Esophagus squamous epithelium (tissue), 5 donors: ENCODE measurements at regions not wholly inside any gene's neighbourhood (a gene's known extent, or its start where the extent isn't known, plus 50 kb on each side); places are given as distances from the start of the nearest gene placed in this dataset.

Source experiments
- DNase-seq: peaks from one replicate; lab custom pipeline; 2025; lab: John Stamatoyannopoulos, UW
- H3K27ac ChIP-seq, 4 donors: fragments of 200-600 bp; sonication (generic); one replicate each; pipeline ENCODE4 v1.5.1; 2016 to 2019; ENCODE audit warnings: mild to moderate bottlenecking in 1 of 4
- H3K27me3 ChIP-seq, 4 donors: fragments of 200-600 bp; sonication (generic); 1 replicate in 3 of 4; 2 replicates in 1 of 4; pipeline versions ENCODE4 v1.5.1 to v1.6.0; 2017 to 2021; ENCODE audit warnings: antibody characterized with exemption in 1 of 4
- H3K36me3 ChIP-seq, 3 donors: fragments of 200-600 bp; sonication (generic); one replicate each; pipeline ENCODE4 v1.5.1; 2016 to 2019
- H3K4me1 ChIP-seq, 3 donors: fragments of 200-600 bp; sonication (generic); one replicate each; pipeline ENCODE4 v1.5.1; 2017 to 2019
- H3K4me3 ChIP-seq, 4 donors: fragments of 200-600 bp; sonication (generic); 1 replicate in 3 of 4; 2 replicates in 1 of 4; pipeline ENCODE4 v1.5.1; 2016 to 2019; ENCODE audit warnings: mild to moderate bottlenecking in 2 of 4, moderate library complexity in 1 of 4
- H3K9me3 ChIP-seq, 3 donors: fragments of 200-600 bp; sonication (generic); one replicate each; pipeline ENCODE4 v1.5.1; 2016 to 2019
- POLR2A ChIP-seq, 4 donors: fragments of 450-650 bp; IDR thresholded peaks; one replicate each; pipeline ENCODE4 v1.6.1; 2017; ENCODE audit warnings: antibody characterized with exemption in 4 of 4, mild to moderate bottlenecking in 4 of 4, moderate library complexity in 3 of 4
- WGBS, 2 donors: methylation state at CpG; one replicate each; pipeline ENCODE4 v1.1.5; 2018; 5-methylcytosine and 5-hydroxymethylcytosine counted together
- intact Hi-C: fragments of 100-400 bp; cut with DNase I; formaldehyde crosslinking; loops from one replicate; pipeline ENCODE4 v1.15.0; 2022
- TF ChIP-seq, protein P1 (sequence below), 6 experiments: fragments of 450-650 bp in 4 of 6; fragments of 200-600 bp in 2 of 6; sonication (generic) in 2 of 6; IDR thresholded peaks; one replicate each; pipeline ENCODE4 v1.5.1; 2016 to 2019; ENCODE audit warnings: antibody characterized with exemption in 6 of 6, mild to moderate bottlenecking in 4 of 6, moderate library complexity in 4 of 6
- donor health status: DM: yes; HTN: yes; CAD: no.

DNA sequence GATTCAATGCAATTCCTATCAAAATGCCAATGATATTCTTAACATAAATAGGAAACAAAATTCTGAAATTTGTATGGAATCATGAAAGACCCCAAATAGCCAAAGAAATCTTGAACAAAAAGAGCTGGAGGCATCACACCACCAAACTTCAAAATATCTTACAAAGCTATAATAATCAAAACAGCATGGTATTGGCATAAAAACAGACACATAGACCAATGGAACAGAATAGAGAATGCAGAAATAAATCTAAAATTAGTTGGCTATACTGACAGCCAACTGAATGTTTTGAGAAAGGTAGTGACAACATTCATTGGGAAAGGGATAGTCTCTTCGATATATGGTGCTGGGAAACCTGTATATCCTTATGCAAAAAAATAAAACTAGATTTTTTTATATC lies 121.9 kb upstream of the ASCC3 start:
- TF ChIP-seq POLR2A (IDR thresholded peaks at IDR 0.05), result no peak
- TF ChIP-seq, protein P1, sequence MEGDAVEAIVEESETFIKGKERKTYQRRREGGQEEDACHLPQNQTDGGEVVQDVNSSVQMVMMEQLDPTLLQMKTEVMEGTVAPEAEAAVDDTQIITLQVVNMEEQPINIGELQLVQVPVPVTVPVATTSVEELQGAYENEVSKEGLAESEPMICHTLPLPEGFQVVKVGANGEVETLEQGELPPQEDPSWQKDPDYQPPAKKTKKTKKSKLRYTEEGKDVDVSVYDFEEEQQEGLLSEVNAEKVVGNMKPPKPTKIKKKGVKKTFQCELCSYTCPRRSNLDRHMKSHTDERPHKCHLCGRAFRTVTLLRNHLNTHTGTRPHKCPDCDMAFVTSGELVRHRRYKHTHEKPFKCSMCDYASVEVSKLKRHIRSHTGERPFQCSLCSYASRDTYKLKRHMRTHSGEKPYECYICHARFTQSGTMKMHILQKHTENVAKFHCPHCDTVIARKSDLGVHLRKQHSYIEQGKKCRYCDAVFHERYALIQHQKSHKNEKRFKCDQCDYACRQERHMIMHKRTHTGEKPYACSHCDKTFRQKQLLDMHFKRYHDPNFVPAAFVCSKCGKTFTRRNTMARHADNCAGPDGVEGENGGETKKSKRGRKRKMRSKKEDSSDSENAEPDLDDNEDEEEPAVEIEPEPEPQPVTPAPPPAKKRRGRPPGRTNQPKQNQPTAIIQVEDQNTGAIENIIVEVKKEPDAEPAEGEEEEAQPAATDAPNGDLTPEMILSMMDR (IDR thresholded peaks at IDR 0.05), result no peak
- DNase-seq, result no peak
- H3K9me3 ChIP-seq, result no peaks in the 10 kb centered on the region
- H3K27me3 ChIP-seq, result no peaks in the 10 kb centered on the region
- no peaks in the 10 kb centered on the region for H3K4me1 ChIP-seq
- H3K27ac ChIP-seq, result no peak overlapping the region
- H3K36me3 ChIP-seq, result no peaks in the 10 kb centered on the region
- intact Hi-C loops, result no loop called here
- no peak overlapping the region for H3K4me3 ChIP-seq
- 88 to 91% methylated on average over 1 of the region's 1 CpG for WGBS, 2 donors

DNA sequence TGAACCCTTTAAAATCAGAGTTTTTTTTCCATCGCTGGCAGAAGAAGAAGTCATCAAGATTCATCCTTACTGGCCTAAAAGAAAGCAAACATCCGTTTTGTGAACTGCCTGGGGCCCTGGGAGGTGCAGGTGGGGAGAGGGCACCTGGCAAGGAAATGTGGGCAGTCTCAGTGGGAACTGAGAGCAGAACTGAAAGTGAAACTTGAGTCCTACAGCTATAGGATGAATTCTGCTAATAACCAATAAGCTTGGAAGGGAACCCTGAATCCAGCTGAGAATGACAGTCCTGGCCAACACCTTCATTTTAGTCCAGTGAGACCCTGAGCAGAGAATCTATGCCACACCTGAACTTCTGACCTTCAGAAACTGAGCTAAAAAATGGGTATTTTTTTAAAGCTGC lies 130.1 kb upstream of the ASCC3 start:
- no peak for DNase-seq
- Histone ChIP-seq H3K4me3 (no peak overlapping the region), H3K9me3 (no peaks in the 10 kb centered on the region), H3K27me3 (no peaks in the 10 kb centered on the region), H3K36me3 (no peaks in the 10 kb centered on the region), H3K27ac (no peak overlapping the region), H3K4me1 (no peaks in the 10 kb centered on the region)
- 17 to 29% methylated on average over 2 of the region's 2 CpGs for WGBS, 2 donors
- intact Hi-C loops, result no loop called here
- TF ChIP-seq, protein P1 (IDR thresholded peaks at IDR 0.05), result no peak
- TF ChIP-seq POLR2A (IDR thresholded peaks at IDR 0.05), result no peak

DNA sequence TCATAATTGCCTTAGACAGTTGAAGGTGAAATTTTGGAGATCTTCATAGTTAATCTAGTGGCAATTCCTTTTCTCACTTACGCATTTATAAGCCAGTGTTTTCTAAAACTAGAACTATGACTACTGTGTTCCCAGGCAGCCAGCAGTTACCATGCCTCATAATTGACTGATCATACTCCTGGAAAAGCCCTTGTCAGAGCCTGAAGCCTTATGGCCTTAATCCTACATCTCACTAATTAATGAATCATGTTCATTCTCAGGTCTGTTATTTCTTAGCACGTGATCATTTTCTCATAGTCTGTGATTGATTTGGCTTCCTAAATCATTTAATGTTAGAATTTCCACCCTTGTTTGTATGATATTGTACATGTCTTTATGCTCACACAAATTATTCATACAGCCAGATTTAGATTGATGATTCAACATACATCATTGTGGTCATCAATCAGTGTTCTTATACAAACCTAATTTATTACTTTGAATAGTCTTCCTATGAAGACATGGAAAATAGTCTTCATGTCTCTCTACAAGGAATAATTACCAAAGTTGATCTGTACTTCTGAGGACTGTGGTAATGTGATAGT lies 132.6 kb upstream of the ASCC3 start:
- Histone ChIP-seq H3K9me3 (no peaks in the 10 kb centered on the region), H3K36me3 (no peaks in the 10 kb centered on the region), H3K27ac (no peak overlapping the region), H3K4me1 (no peaks in the 10 kb centered on the region), H3K4me3 (no peak overlapping the region), H3K27me3 (no peaks in the 10 kb centered on the region)
- TF ChIP-seq, protein P1 (IDR thresholded peaks at IDR 0.05), result no peak
- no peak for TF ChIP-seq POLR2A (IDR thresholded peaks at IDR 0.05)
- no peak for DNase-seq
- 55 to 70% methylated on average over 2 of the region's 2 CpGs for WGBS, 2 donors
- intact Hi-C loops, result no loop called here

DNA sequence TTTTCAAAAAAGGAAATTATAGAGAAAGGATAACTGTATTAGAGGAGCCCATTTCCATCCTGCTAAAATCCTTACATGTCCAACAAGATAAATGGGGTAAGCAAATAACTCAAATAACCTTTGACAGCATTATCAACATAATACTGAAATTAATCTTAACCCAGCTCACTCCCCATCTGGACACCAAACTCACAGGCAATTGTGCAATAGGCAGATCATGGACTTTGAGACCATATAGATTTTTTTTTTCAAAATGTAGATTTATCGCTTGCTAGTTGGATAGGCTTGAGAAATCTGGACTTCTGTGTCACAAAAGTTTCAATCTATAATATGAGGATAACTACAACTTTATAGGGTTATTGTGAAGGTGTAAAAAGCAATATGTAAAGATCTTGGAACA lies 134.4 kb upstream of the ASCC3 start:
- DNase-seq, result no peak
- H3K4me3 ChIP-seq, result no peak overlapping the region
- TF ChIP-seq, protein P1 (IDR thresholded peaks at IDR 0.05), result no peak
- no peak for TF ChIP-seq POLR2A (IDR thresholded peaks at IDR 0.05)
- H3K27ac ChIP-seq, result no peak overlapping the region
- intact Hi-C loops, result no loop called here
- WGBS, 2 donors, result 94 to 100% methylated on average over 1 of the region's 1 CpG
- H3K4me1 ChIP-seq, result no peaks in the 10 kb centered on the region
- H3K36me3 ChIP-seq, result no peaks in the 10 kb centered on the region
- H3K27me3 ChIP-seq, result no peaks in the 10 kb centered on the region
- no peaks in the 10 kb centered on the region for H3K9me3 ChIP-seq

DNA sequence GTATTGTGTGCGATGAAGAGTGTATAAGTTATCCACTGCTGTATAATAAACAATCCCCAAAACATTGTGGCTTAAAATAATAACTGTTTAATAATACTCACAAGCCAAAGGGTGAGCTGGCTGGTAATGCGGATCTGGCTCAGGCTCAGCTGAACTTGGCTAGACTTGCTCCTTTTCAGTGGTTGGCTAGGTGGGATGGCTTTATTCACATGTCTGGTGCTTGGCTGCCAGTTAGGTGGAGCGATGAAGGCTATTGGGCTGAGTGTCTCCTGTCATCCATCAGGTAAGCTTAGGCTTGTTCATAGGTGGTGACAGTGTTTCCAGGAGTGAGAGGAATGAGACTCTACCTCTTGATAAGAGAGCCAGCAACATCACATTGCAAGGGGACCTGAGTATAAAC lies 135.0 kb upstream of the ASCC3 start:
- WGBS, 2 donors, result 62 to 63% methylated on average over 3 of the region's 3 CpGs
- no peaks in the 10 kb centered on the region for H3K36me3 ChIP-seq
- no peak for DNase-seq

More for the DNA sequence above, 135.0 kb upstream of the ASCC3 start:
- no peaks in the 10 kb centered on the region for H3K27me3 ChIP-seq
- H3K27ac ChIP-seq, result no peak overlapping the region
- intact Hi-C loops, result no loop called here
- no peak overlapping the region for H3K4me3 ChIP-seq
- no peaks in the 10 kb centered on the region for H3K4me1 ChIP-seq
- TF ChIP-seq, protein P1 (IDR thresholded peaks at IDR 0.05), result no peak
- no peak for TF ChIP-seq POLR2A (IDR thresholded peaks at IDR 0.05)
- H3K9me3 ChIP-seq, result no peaks in the 10 kb centered on the region
